MM.1S (cell line): ENCODE measurements at regions not wholly inside any gene's neighbourhood (a gene's known extent, or its start where the extent isn't known, plus 50 kb on each side); places are given as distances from the start of the nearest gene placed in this dataset.

ENCODE experiments used
- DNase-seq: peaks from one replicate; pipeline ENCODE4 v3.0.0-alpha.2; 2015
- H2AFZ ChIP-seq: fragments of 300-600 bp; sonication (generic); 2 replicates; pipeline ENCODE4 v1.6.0; 2016; ENCODE audit warnings: antibody characterized with exemption, low read length
- H3F3A ChIP-seq: fragments of 300-600 bp; sonication (generic); 2 replicates; pipeline ENCODE4 v1.6.1; 2016; ENCODE audit warnings: mild to moderate bottlenecking, antibody characterized with exemption, low read length, moderate library complexity, mixed read lengths; ENCODE audit not compliant: insufficient read depth
- H3K27ac ChIP-seq: fragments of 300-600 bp; sonication (generic); 2 replicates; pipeline ENCODE4 v1.5.1; 2016; ENCODE audit warnings: mild to moderate bottlenecking, low read length
- H3K27me3 ChIP-seq: fragments of 300-600 bp; sonication (generic); replicated peaks from 2 replicates; pipeline ENCODE4 v1.6.0; 2016; ENCODE audit warnings: low read length; ENCODE audit not compliant: insufficient read depth
- H3K36me3 ChIP-seq: fragments of 300-600 bp; sonication (generic); replicated peaks from 2 replicates; pipeline ENCODE4 v1.6.1; 2016; ENCODE audit warnings: mild to moderate bottlenecking, low read length, mixed read lengths; ENCODE audit not compliant: insufficient read depth
- H3K4me1 ChIP-seq: fragments of 300-600 bp; sonication (generic); 2 replicates; pipeline ENCODE4 v1.6.1; 2016; ENCODE audit warnings: low read length, mixed read lengths
- H3K4me2 ChIP-seq: fragments of 300-600 bp; sonication (generic); 2 replicates; pipeline ENCODE4 v1.6.0; 2016; ENCODE audit warnings: low read depth, low read length
- H3K4me3 ChIP-seq: fragments of 300-600 bp; sonication (generic); 2 replicates; pipeline ENCODE4 v1.5.1; 2016; ENCODE audit warnings: low read length, mixed read lengths
- H3K79me2 ChIP-seq: fragments of 300-600 bp; sonication (generic); 2 replicates; pipeline ENCODE4 v1.6.1; 2016; ENCODE audit warnings: mixed run types, low read length, mixed read lengths
- H3K9ac ChIP-seq: fragments of 300-600 bp; sonication (generic); 2 replicates; pipeline ENCODE4 v1.6.1; 2016; ENCODE audit warnings: low read length, mixed read lengths
- H3K9me2 ChIP-seq: fragments of 300-600 bp; sonication (generic); replicated peaks from 2 replicates; pipeline ENCODE4 v1.6.1; 2016; ENCODE audit warnings: mild to moderate bottlenecking, low read length, mixed read lengths; ENCODE audit not compliant: insufficient read depth
- H3K9me3 ChIP-seq: fragments of 300-600 bp; sonication (generic); replicated peaks from 2 replicates; pipeline ENCODE4 v1.6.1; 2016; ENCODE audit warnings: mild to moderate bottlenecking, low read length, mixed read lengths; ENCODE audit not compliant: insufficient read depth
- H4K20me1 ChIP-seq: fragments of 300-600 bp; sonication (generic); 2 replicates; pipeline ENCODE4 v1.6.1; 2016; ENCODE audit warnings: mild to moderate bottlenecking, low read length, moderate library complexity, mixed read lengths; ENCODE audit not compliant: insufficient read depth
- EZH2 ChIP-seq: fragments of 300-600 bp; sonication (generic); optimal IDR thresholded peaks from 2 replicates; pipeline ENCODE3; 2017; ENCODE audit warnings: low read depth, mild to moderate bottlenecking, antibody characterized with exemption, low read length, mixed read lengths
- EZH2phosphoT487 ChIP-seq: fragments of 300-600 bp; sonication (generic); IDR thresholded peaks from 2 replicates; pipeline ENCODE4 v1.6.1; 2018; ENCODE audit warnings: antibody characterized with exemption, low read length
- TF ChIP-seq, protein P1 (sequence below): fragments of 300-600 bp; sonication (generic); IDR thresholded peaks from 2 replicates; pipeline ENCODE4 v1.5.1; 2016; ENCODE audit warnings: antibody characterized with exemption, low read length, mixed read lengths

- no peaks in the 10 kb centered on the region for H3K27me3 ChIP-seq
- H3K79me2 ChIP-seq = no peaks in the 10 kb centered on the region
- H3K9me3 ChIP-seq = no peaks in the 10 kb centered on the region
- no peak overlapping the region for H3K27ac ChIP-seq
- H2AFZ ChIP-seq = no peak overlapping the region
- no peaks in the 10 kb centered on the region for H3K9me2 ChIP-seq
- H3K9ac ChIP-seq = no peak overlapping the region
- TF ChIP-seq EZH2phosphoT487 (no peak), EZH2 (no peak)
- TF ChIP-seq, protein P1, sequence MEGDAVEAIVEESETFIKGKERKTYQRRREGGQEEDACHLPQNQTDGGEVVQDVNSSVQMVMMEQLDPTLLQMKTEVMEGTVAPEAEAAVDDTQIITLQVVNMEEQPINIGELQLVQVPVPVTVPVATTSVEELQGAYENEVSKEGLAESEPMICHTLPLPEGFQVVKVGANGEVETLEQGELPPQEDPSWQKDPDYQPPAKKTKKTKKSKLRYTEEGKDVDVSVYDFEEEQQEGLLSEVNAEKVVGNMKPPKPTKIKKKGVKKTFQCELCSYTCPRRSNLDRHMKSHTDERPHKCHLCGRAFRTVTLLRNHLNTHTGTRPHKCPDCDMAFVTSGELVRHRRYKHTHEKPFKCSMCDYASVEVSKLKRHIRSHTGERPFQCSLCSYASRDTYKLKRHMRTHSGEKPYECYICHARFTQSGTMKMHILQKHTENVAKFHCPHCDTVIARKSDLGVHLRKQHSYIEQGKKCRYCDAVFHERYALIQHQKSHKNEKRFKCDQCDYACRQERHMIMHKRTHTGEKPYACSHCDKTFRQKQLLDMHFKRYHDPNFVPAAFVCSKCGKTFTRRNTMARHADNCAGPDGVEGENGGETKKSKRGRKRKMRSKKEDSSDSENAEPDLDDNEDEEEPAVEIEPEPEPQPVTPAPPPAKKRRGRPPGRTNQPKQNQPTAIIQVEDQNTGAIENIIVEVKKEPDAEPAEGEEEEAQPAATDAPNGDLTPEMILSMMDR = no peak
- H3F3A ChIP-seq = no peaks in the 10 kb centered on the region
- DNase-seq = no peak
- no peaks in the 10 kb centered on the region for H3K4me1 ChIP-seq
- H3K36me3 ChIP-seq = no peaks in the 10 kb centered on the region
- no peak overlapping the region for H3K4me3 ChIP-seq
- H4K20me1 ChIP-seq = no peaks in the 10 kb centered on the region
- no peak overlapping the region for H3K4me2 ChIP-seq
Observed at GRCh38 chr18:73950116-73950700, 197.4 kb downstream of the FBXO15 start.

GRCh38 chr18:73948497-73948896 lies 199.1 kb downstream of the FBXO15 start:
- Histone ChIP-seq H3K4me3 (no peak overlapping the region), H3K27ac (no peak overlapping the region), H3K4me1 (no peaks in the 10 kb centered on the region), H3K79me2 (no peaks in the 10 kb centered on the region), H3K27me3 (no peaks in the 10 kb centered on the region), H3K9me2 (no peaks in the 10 kb centered on the region), H3K9me3 (no peaks in the 10 kb centered on the region), H3K36me3 (no peaks in the 10 kb centered on the region), H3K4me2 (no peak overlapping the region), H3K9ac (no peak overlapping the region), H2AFZ (no peak overlapping the region), H3F3A (no peaks in the 10 kb centered on the region), H4K20me1 (no peaks in the 10 kb centered on the region)
- DNase-seq = no peak
- TF ChIP-seq, protein P1 = no peak
- TF ChIP-seq EZH2 (no peak), EZH2phosphoT487 (no peak)

- DNase-seq = no peak
- Histone ChIP-seq H3K79me2 (no peaks in the 10 kb centered on the region), H3K4me2 (no peak overlapping the region), H4K20me1 (no peaks in the 10 kb centered on the region), H3K27me3 (no peaks in the 10 kb centered on the region), H3K9me3 (no peaks in the 10 kb centered on the region), H3F3A (no peaks in the 10 kb centered on the region), H3K9me2 (no peaks in the 10 kb centered on the region), H3K9ac (no peak overlapping the region), H2AFZ (no peak overlapping the region), H3K27ac (no peak overlapping the region), H3K4me1 (no peaks in the 10 kb centered on the region), H3K36me3 (no peaks in the 10 kb centered on the region), H3K4me3 (no peak overlapping the region)
- no peak for TF ChIP-seq EZH2phosphoT487
- TF ChIP-seq, protein P1 = no peak
- no peak for TF ChIP-seq EZH2
Observed at GRCh38 chr18:73948084-73948483, 199.6 kb downstream of the FBXO15 start.
